HG02588 (cell line): ENCODE measurements at regions not wholly inside any gene's neighbourhood (a gene's known extent, or its start where the extent isn't known, plus 50 kb on each side); places are given as distances from the start of the nearest gene placed in this dataset.
"Not testable (repeated sequence)": the region's sequence is repeated elsewhere in the genome, so short reads cannot be mapped to it uniquely, and the experiment has no call there.

Experiments used
- ATAC-seq: cut with Tn5 transposase; IDR thresholded peaks from one replicate; pipeline ENCODE4 v1.9.1; 2021; ENCODE audit warnings: mild to moderate bottlenecking, moderate library complexity; ENCODE audit not compliant: unreplicated experiment

DNA sequence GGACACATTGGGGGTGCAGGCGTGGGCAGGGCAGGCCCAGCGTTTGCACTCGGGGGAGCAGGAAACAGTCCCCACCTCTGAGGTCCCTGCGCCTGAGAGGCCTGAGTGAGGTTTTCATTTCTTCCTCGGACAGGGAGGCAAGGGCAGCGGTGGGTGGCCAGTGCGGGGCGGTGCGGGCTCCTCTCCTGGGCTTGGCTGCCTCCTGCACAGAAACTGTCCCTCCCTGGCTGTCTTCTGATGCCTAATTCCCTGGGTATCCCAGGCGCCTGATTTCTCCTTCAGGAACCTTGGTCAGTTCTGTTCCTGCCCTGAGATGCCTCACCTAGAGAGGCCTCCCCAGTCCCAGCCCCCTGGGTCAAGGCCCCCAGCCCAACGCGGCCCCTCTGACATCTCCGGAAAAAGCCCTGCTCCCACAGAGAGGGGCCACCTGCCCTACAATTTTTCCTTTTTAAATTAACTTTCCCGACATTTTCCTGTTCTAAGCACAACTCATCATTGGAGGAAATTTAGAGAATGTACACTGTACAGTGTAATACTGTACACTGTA is 260.3 kb downstream of the ADGRD1 start:
- no peak for ATAC-seq

DNA sequence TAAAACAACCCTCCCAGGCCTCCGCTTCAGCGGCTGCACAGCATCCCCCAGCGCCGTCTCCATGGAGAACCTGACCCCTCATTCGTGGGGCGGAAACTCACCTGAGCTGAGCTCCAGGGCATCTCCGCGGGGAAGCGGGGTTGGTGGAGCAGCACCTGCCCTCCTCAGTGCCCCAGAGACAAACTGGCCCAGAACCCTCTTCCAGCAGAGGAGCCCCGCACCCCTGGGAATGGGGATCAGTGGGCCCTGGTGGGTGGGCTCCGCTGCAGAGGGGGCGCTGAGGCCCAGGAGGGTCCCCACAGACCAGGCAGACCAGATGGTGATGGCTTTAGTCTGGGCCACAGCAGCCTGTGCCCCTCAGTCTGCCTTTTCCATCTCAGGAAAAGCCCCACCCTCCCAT is 261.2 kb downstream of the ADGRD1 start:
- not testable (repeated sequence) for ATAC-seq

DNA sequence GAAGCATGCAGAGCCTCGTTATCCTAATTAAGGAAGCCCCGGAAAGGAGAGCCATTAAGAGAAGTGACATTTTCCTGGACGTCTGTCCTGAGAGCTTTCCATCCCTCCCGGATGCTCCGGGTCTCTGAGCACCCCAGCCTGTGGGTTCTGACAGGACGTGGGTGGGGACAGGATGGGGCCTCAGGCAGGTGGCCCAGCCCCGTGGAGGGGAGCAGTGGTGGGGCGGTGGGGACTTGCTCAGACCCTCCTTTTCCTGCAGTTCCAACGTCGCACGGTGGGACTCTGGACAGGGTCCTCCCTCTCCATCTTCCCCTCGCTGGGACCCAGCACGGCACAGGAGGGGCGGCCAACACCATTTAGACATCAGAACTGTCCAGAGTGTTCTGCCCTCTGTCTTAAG is 262.9 kb downstream of the ADGRD1 start:
- not testable (repeated sequence) for ATAC-seq

DNA sequence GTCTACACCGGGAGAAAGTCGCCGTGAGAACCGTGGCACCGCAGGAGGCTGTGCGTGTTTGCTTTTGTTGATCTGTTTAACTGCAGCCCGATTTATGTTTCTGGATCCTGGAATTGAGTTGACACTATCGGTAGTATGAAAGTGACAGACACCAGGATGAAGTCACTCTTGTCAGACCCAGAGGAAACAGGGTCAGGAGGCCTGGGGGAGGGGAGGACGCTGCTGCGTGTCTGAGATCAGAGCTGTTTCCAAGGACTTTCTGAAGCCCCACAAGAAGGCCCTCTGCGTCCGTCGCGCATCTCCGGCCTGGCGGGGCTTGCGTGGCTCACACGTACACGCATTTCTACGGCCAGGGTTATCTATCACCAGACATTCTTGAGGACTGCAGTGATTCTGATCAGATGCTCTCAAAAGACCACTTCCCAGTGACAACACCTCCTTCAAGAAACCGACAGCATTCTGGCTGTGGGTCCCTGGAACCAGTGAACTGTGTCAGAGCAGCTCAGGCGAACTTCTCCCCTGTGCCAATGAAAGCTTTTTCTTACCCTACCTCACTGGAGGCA is 263.4 kb downstream of the ADGRD1 start:
- no peak for ATAC-seq

DNA sequence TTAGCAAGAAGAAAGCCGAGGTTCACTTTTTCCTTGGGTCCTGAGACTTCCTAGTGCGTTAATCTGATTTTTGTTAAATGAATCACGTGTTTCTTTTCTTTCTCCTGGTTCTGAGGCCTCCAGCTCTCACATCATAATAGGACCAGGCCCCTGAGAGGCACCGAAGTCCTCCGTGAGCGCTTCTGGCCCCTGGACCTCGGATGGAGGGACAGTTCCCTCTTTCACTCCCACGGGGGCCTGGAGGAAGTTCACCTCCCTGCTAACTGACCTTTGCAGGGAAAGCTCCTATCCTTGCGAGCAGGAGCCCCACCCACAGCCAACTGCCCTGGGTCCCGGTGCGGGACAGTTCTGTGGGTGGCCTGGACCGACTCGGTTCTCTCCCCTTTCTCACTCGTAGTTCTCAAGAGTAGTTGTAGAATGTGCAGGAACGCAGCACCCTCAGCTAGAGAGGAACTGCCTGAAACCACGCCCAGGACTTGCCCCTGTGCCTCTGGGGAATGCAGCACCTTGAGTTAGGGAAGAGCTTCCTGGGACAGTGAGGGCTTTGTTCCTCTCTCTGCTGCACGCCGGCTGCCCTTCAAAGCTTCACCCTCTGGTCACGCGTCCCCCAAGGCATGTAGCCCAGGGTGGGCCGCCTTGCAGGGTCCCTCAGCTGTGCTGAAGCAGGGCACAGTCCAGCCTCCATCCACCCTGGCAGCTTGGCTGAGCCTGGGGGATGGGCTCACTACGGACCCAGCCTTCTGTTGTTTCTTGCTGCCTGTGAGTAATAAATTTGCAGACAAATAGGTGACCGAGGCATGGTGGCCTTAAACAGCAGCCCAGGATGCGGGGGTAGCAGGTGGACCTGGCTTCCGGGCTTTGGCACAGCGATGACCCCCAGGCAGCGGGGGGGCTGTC is 264.6 kb downstream of the ADGRD1 start:
- ATAC-seq: no peak

DNA sequence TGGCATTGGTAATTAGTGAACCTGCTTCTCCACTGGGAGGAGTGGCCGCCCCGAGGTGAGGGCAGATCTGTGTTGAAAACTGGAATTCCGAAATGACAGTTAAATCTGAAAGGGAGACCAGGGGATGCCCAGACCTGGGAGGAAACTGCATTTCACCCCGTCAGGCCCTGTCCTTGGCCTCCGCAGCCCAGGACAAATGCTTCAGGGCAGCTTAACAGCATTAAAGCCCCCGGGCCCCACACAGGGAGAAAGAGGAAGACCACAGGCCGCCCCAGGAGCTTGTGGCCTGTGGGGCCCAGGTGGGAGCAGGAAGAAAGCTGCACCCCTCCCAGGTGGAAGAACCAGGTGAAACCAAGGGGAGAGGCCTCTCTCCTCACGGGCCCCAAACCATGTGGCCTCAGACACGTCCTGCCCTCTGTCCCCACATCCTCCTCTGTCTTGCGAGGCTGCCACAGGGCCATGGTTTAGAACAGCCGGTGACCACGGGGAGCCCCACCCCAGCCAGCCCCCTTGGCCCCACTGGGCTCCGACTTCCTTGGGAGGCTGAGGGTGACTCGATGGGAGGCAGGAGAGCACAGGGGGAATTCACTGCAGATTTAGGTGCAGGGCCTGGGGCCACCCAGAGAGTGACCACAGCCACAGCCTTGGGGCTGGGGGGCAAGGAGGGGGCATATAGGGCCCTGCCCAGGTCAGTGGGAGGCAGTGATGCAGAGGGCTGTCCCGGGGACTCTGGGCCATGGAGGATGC is 265.4 kb downstream of the ADGRD1 start:
- no peak for ATAC-seq

DNA sequence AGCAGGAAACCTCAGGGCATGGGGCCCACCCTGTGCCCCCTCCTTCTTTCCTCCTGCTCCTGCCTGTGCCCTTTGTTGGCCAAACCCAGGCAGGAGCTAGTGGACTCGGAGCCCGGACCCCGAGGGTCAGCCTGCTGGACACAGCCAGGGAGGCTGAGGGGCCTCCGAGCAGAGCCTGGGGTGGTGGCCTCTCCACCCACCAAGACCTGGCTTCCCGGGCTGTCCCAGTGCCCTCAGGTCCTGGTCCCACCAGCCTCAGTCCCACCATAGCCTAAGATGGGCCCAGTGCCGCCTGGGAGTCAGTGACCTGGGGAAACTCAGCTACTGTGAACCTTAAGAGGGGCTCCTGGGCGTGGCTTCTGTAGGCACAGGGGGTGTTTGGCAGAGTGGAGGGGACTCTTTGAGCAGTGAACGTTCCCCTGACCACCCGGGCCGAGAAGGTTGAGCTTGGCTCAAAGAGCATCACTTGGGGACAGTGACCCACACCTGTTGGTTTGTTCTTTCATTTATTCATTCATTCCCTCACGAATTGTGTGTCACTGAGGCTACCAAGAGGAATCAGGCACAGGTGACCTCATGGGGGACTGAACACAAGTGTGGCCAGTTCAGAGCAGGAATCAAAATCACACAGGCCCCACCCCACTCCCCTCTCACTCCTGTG is 266.1 kb downstream of the ADGRD1 start:
- no peak for ATAC-seq

DNA sequence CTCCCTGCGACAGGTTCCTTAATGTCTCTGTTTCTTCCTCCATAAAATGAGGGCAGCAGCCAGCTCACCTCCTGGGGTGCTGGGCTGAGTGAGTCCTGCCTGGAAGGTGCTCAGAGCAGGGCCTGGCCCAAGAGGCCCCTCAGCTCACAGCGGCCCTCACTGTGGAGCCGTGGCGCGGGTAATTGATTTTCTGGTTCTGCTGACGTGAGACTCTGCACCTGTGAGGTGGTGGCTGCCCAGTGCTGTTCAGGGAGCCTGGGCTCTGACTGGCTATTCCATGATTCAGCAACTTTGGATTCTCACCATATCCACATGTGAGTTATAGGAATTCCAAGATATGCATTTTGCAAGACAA is 266.6 kb downstream of the ADGRD1 start:
- ATAC-seq: no peak

DNA sequence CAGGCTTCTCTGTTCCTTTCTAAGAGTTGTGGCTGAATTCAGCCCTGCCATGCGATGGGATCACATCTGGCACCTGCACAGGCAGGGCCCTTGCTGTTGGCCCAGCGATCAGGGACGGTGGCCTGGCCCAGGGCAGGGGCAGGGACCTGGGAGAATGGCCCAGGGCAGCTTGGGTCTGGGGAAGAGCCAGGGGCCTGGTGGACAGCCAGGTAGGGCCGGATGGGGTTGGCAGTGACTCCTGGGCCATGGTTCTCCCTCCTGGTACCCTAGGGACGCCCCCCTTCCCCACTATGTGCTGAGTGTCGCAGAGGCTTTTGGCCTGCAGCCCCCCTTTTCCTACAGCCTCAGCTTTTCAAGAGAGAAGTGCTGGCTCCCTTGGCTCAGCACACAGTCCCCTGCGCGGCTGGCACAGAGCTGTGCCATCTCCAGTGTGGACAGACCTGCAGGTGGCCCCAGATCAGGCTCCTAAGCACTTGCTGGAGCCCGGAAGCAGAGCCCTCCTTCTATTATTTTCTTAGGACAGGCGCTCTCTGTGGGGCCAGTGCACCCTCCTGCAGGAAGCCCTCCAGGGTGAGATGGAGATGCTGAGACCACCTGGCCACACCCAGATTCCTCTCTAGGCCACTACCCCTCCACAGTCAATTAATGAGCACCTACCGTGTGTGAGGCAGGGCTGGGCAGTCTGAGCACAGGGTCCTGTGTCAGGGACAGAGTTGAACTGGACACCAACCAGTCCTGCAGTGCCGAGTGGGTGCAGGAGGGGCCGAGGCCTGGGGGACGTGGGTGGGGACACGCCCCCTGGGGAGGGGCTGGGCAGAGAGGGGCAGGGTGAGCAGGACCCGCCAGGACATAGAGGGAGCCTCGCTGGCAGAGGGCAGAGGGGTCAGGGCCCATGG is 267.6 kb downstream of the ADGRD1 start:
- peak; percentile 3 for ATAC-seq

DNA sequence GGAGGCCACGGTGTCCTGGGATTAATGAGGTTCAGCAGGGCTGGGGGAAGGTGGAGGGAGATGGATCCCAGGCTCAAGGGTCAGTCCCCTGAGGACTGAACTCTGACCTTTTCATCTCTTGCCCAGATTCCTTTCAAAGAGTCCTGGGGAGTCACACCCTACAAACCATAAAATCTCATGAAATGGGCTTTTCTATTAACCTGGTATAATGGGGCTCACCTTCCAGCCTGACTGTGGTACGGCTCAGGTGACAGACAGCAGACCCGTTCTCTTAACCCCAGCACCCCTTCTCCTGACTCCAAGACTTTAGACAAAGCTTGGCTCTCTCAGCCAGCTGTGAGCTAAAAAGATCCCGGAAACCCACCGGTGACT is 268.2 kb downstream of the ADGRD1 start:
- ATAC-seq: no peak

DNA sequence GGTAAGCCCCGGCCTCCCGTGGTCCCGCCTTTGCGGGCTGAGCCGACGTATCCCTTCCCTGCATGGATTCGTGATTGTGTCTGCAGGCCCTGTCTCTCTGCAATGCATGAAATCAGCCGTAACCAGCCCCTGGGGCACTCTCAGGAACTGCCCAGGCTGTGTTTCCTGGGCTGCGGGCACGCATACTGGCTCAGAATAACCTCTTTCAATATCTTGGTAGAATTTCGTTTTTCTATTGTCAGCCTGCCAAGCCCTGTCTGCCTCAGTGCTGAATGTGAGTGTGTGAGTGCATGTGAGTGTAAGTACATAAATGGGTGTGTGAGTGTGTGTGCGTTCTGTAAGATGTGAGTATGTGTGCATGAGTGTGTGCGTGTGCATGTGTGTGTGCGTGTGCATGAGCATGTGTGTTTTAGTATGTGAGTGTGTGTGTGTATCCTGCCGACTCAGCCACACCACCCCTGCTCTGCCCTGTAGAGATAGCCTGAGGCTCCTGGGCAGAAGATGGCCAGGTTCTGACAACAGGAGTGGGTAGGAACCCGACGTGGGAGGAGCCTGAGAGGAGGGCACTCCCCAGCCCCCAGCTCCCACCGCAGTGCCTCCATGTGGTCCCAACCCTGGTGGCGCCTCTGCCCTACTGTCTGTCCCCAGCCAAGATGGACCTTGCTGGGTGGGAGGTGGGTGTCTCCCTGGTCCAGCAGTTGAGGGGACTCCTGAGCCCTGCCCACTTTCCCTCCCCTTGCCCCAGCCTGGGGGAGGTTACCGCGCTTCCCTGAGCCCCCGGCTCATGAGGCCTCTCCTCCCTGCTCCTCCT is 268.8 kb downstream of the ADGRD1 start:
- peak; percentile 46 for ATAC-seq

DNA sequence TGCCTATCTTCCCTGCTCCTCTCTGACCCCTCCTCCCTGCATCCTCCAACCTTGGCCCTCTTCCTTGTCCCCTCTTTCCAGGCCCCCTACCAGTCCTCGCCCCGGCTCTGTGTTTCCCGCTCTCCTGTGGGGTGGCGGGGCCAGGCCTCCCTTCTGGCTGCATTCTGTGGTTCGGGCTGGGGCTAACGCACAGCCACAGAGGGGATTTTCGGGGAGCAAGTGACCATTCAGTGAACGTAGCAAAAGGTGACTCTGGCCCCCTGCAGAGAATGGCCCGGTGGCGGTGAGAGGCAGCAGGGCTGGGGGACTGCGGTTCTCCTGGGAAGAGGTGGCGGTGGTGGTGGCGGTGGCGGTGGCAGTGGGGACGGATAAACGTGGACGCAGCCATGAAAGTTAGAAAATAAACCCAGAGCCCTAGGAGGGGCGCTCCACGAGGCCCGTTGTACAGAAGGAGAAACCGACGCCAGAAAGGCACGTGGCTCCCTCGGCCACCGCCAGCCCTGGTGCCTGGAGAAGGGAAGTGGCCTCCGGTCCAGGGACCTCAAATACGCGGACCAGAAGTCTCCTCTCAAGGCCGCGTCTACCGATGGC is 269.6 kb downstream of the ADGRD1 start:
- no peak for ATAC-seq

DNA sequence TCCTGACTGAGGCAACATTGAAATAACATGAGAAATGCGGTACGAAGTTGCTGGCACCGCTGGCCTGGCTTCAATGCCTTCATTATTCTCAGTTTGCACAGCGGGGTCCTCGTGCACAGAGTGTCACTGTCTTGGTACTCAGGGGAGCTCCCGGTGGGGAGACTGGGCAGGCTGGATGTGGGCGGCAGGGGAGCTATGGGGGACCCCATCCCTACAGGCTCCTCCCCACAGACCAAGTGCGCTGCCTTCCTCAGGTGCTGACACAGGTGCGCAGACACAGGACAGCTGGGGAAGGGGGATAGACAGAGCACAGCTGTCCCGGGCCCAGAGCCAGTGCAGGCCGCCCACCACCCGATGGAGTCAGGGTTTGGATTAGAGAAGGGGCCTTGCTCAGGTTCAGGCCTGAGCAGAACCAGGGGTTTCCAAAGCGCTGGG is 270.1 kb downstream of the ADGRD1 start:
- ATAC-seq: no peak

DNA sequence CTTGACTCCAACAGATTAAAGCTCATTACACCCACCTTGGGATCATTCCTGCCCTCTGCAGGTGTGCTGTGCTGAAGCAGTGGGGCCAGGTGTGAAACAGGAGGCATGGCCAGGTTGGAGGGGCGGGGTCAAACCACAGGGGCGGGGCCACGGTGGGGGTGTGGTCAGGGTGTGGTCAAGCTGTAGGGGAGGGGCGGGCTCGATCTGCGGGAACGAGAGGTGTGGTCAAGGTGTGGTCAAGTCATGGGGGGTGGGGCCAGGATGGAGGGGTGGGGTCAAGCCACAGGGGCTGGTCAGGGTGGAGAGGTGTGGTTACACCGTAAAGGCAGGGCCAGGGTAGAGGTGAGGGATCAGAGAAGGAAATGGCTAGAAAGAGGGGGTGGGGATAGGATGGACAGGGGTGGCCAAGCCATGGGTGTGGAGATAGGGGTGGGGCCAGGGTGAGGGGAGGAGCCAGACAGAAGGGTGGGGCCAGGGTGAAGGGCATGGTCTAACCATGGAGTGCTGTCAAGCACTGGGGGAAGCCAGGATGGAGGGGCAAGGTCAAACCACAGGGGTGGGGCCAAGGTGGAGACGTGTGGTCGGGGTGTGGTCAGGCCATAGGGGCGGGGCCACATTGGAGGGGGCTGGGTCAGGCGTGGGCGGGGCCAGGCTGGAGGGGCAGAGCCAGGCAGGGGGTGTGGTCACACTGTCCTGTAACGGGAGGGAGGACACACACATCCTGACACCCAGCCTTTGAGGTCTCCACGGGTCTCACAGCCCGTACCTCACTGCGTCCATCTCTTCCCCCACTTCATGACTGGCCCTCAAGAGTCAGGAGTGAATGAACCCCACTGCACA is 270.7 kb downstream of the ADGRD1 start:
- not testable (repeated sequence) for ATAC-seq

DNA sequence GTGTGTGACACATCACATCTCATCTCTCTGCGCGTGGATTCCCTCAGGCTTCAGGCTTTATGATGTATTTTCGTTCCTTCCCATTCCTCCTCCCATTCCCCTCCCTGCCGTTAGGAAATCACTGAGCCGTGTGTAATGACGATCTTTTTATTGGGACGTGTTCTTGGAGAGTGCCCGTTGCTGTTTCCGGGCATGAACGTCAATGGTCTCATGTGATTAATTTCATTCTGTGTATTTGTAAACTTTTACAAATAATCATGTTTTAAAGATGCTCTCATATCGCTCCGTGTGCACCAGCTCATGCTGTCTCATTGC is 271.3 kb downstream of the ADGRD1 start:
- not testable (repeated sequence) for ATAC-seq

DNA sequence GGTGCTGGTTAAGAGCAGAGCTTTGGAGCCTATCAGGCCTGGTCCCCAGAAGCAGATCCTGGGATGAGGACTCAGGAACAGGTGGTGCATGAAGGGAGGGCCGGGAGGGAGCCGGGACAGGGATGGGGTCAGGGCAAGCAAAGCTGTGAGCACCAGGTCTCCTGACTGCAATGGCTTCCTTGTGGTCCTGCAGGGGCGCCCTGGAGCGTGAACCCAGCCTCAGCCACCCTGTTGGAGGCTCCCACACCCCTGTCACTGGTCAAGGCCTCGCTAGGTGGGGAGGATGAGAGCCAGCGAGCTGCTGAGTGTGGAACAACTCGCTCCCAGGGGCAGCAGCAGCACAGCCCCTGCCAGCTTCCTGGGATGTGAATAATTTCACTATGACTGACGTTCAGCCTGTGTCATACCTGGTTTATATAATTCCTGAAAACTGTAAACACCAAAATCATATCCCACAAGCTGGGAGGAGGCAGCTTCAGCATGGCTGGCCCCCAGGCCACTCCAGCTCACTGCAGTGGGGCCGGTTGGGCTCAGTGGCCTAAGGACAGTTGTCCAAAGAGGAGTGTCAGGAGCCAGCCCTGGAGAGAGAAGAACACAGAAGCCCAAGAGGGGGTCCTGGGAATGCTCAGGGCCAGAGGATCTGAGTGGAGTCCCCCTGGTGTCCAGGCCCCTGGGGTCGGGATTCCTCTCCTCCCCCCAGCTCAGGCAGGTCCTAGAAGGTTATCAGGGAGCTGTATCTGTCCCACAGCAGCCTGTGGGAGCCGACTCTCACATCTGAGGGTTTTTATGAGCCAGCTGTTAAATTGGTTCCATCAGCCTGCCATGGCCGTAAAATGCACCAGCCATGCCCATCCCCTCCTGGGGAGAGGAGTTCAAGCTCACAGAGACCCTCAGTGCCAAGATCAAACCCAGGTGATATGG is 272.9 kb downstream of the ADGRD1 start:
- no peak for ATAC-seq

DNA sequence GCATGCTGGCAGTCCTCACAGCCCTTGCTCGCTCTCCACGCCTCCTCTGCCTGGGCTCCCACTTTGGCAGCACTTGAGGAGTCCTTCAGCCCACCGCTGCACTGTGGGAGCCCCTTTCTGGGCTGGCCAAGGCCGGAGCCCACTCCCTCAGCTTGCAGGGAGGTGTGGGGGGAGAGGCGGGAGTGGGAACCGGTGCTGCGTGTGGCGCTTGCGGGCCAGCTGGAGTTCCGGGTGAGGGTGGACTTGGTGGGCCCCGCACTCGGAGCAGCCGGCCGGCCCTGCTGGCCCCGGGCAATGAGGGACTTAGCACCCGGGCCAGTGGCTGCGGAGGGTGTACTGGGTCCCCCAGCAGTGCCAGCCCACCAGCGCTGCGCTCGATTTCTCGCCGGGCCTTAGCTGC is 273.9 kb downstream of the ADGRD1 start:
- ATAC-seq: not testable (repeated sequence)
